Upper lobe of left lung (tissue), 4 donors: ENCODE measurements at regions not wholly inside any gene's neighbourhood (a gene's known extent, or its start where the extent isn't known, plus 50 kb on each side); places are given as distances from the start of the nearest gene placed in this dataset.

ENCODE experiments used
- EP300 ChIP-seq, 4 donors: sonication (generic); formaldehyde crosslinking; IDR thresholded peaks; one replicate each; pipeline ENCODE4 v1.5.1; 2017; ENCODE audit warnings: antibody characterized with exemption in 4 of 4, control low read depth in 2 of 4
- POLR2A ChIP-seq, 4 donors: fragments of 450-650 bp; IDR thresholded peaks; one replicate each; pipeline ENCODE4 v1.5.1; 2016 to 2017; ENCODE audit warnings: antibody characterized with exemption in 4 of 4, mild to moderate bottlenecking in 2 of 4
- POLR2AphosphoS5 ChIP-seq, 2 donors: sonication (generic); formaldehyde crosslinking; IDR thresholded peaks; one replicate each; pipeline ENCODE4 v1.5.1; 2017; ENCODE audit warnings: antibody characterized with exemption in 2 of 2
- TF ChIP-seq, protein P1 (sequence below), 6 experiments: fragments of 450-650 bp in 4 of 6; fragments of 200-600 bp in 2 of 6; sonication (generic) in 2 of 6; IDR thresholded peaks; one replicate each; pipeline ENCODE4 v1.5.1; 2016 to 2019; ENCODE audit warnings: antibody characterized with exemption in 6 of 6

DNA sequence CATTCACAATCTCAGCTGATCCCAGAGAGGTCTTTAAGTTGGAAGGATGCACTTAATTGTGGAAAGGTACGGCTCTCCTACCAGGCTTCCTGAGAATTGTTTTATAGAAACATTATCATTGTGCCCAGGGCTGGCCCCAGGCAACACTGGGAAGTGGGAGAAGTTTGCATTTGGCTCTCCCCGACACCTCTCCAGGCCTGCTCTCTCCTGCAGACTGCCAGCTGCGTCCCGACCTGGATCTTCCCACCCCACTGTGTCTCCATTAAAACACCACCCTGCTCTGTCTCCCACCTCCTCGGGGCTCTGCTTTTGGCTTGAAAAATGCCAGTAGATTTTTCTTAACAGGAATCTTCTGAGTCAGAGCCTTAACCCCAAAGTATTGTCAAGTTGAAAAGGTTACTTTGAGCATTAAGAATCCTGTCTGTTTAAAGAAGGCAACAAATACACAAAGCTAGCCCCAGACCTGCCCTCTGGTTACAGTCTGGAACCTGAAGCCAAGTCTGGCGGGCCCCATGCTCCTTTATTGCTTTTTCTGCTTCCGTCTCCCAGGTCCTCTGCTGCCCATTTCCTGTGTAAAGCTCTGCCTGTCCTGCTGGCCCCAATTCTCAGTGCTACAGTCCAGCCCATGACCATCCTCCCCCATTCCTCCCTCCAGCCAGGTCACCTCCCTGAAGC is 530.2 kb downstream of the SOX6 start:
- TF ChIP-seq, protein P1, sequence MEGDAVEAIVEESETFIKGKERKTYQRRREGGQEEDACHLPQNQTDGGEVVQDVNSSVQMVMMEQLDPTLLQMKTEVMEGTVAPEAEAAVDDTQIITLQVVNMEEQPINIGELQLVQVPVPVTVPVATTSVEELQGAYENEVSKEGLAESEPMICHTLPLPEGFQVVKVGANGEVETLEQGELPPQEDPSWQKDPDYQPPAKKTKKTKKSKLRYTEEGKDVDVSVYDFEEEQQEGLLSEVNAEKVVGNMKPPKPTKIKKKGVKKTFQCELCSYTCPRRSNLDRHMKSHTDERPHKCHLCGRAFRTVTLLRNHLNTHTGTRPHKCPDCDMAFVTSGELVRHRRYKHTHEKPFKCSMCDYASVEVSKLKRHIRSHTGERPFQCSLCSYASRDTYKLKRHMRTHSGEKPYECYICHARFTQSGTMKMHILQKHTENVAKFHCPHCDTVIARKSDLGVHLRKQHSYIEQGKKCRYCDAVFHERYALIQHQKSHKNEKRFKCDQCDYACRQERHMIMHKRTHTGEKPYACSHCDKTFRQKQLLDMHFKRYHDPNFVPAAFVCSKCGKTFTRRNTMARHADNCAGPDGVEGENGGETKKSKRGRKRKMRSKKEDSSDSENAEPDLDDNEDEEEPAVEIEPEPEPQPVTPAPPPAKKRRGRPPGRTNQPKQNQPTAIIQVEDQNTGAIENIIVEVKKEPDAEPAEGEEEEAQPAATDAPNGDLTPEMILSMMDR (IDR thresholded peaks at IDR 0.05) = no peak
- no peak for TF ChIP-seq POLR2A (IDR thresholded peaks at IDR 0.05)
- no peak for TF ChIP-seq POLR2AphosphoS5 (IDR thresholded peaks at IDR 0.05)
- no peak for TF ChIP-seq EP300 (IDR thresholded peaks at IDR 0.05)
